ENCODE measurements at regions not wholly inside any gene's neighbourhood (a gene's known extent, or its start where the extent isn't known, plus 50 kb on each side); places are given as distances from the start of the nearest gene placed in this dataset.
"Not testable (repeated sequence)": the region's sequence is repeated elsewhere in the genome, so short reads cannot be mapped to it uniquely, and the experiment has no call there.

- Histone ChIP-seq H3K27ac (peak overlapping the region; percentile 88), H3K27me3 (replicated peaks) (no peaks in the 10 kb centered on the region), H3K4me3 (ENCODE audit: low read depth, low read length) (no peak overlapping the region), H3K36me3 (replicated peaks) (no peaks in the 10 kb centered on the region)
- in situ Hi-C loops (cut with HindIII; ENCODE audit: low pct_ligation_motif_present, low sequenced_read_pairs) = no loop called here
- no peak for TF ChIP-seq CTCF (IDR thresholded peaks at IDR 0.05; ENCODE audit: low read depth, low read length, missing control alignments)
- DNase-seq = peak; percentile 87
Measured at GRCh38 chr20:28562510-28562898, 2695.0 kb upstream of the DEFB115 start.

GRCh38 chr20:28562899-28563521 lies 2694.5 kb upstream of the DEFB115 start:
- H3K4me3 ChIP-seq (ENCODE audit: low read depth, low read length); in situ Hi-C loops (cut with HindIII; ENCODE audit: low pct_ligation_motif_present, low sequenced_read_pairs); H3K36me3 ChIP-seq (replicated peaks); H3K27me3 ChIP-seq (replicated peaks): not testable (repeated sequence)
- DNase-seq = peak; percentile 95
- H3K27ac ChIP-seq = peak overlapping the region; percentile 88

- H3K4me3 ChIP-seq (ENCODE audit: low read depth, low read length); in situ Hi-C loops (cut with HindIII; ENCODE audit: low pct_ligation_motif_present, low sequenced_read_pairs); H3K27me3 ChIP-seq (replicated peaks); DNase-seq; H3K36me3 ChIP-seq (replicated peaks): not testable (repeated sequence)
- H3K27ac ChIP-seq = peak overlapping the region; percentile 88
Measured at GRCh38 chr20:28564024-28564423, 2693.4 kb upstream of the DEFB115 start.

GRCh38 chr20:28564688-28565463 lies 2692.6 kb upstream of the DEFB115 start:
- in situ Hi-C loops (cut with HindIII; ENCODE audit: low pct_ligation_motif_present, low sequenced_read_pairs); H3K36me3 ChIP-seq (replicated peaks); H3K4me3 ChIP-seq (ENCODE audit: low read depth, low read length); H3K27ac ChIP-seq; DNase-seq; H3K27me3 ChIP-seq (replicated peaks): not testable (repeated sequence)

GRCh38 chr20:28575991-28576390 lies 2681.5 kb upstream of the DEFB115 start:
- in situ Hi-C loops (cut with HindIII; ENCODE audit: low pct_ligation_motif_present, low sequenced_read_pairs); H3K4me3 ChIP-seq (ENCODE audit: low read depth, low read length); H3K36me3 ChIP-seq (replicated peaks); DNase-seq; H3K27me3 ChIP-seq (replicated peaks); H3K27ac ChIP-seq: not testable (repeated sequence)
- peak; percentile 13 for TF ChIP-seq CTCF (IDR thresholded peaks at IDR 0.05; ENCODE audit: low read depth, low read length, missing control alignments)

GRCh38 chr20:28591680-28592079 lies 2665.8 kb upstream of the DEFB115 start:
- H3K36me3 ChIP-seq (replicated peaks); H3K27ac ChIP-seq; H3K4me3 ChIP-seq (ENCODE audit: low read depth, low read length); in situ Hi-C loops (cut with HindIII; ENCODE audit: low pct_ligation_motif_present, low sequenced_read_pairs); H3K27me3 ChIP-seq (replicated peaks); DNase-seq: not testable (repeated sequence)

GRCh38 chr20:28593383-28593782 lies 2664.1 kb upstream of the DEFB115 start:
- DNase-seq; H3K27ac ChIP-seq; H3K36me3 ChIP-seq (replicated peaks); H3K27me3 ChIP-seq (replicated peaks); in situ Hi-C loops (cut with HindIII; ENCODE audit: low pct_ligation_motif_present, low sequenced_read_pairs); H3K4me3 ChIP-seq (ENCODE audit: low read depth, low read length): not testable (repeated sequence)

GRCh38 chr20:28594476-28594875 lies 2663.0 kb upstream of the DEFB115 start:
- DNase-seq; in situ Hi-C loops (cut with HindIII; ENCODE audit: low pct_ligation_motif_present, low sequenced_read_pairs); H3K36me3 ChIP-seq (replicated peaks): not testable (repeated sequence)

GRCh38 chr20:28602006-28602402 lies 2655.5 kb upstream of the DEFB115 start:
- in situ Hi-C loops (cut with HindIII; ENCODE audit: low pct_ligation_motif_present, low sequenced_read_pairs) = not testable (repeated sequence)

More at GRCh38 chr20:28594476-28594875, 2663.0 kb upstream of the DEFB115 start:
- H3K27me3 ChIP-seq (replicated peaks); H3K4me3 ChIP-seq (ENCODE audit: low read depth, low read length); H3K27ac ChIP-seq: not testable (repeated sequence)

More at GRCh38 chr20:28602006-28602402, 2655.5 kb upstream of the DEFB115 start:
- DNase-seq; H3K36me3 ChIP-seq (replicated peaks); H3K27me3 ChIP-seq (replicated peaks): not testable (repeated sequence)
- H3K4me3 ChIP-seq (ENCODE audit: low read depth, low read length) = peak overlapping the region; percentile 73
- H3K27ac ChIP-seq = peak overlapping the region; percentile 80

Measured in brain microvascular endothelial cell (primary cell).